WTC11 (cell line): ENCODE measurements at regions not wholly inside any gene's neighbourhood (a gene's known extent, or its start where the extent isn't known, plus 50 kb on each side); places are given as distances from the start of the nearest gene placed in this dataset.

Experiments
- ATAC-seq: fragments of 200-7000 bp; cut with Tn5 transposase; 2 replicates; pipeline ENCODE4 v1.10.0; 2021; ENCODE audit warnings: mild to moderate bottlenecking, moderate library complexity
- CTCF ChIA-PET: fragments of 300-600 bp; sonication (Branson Sonifier 250); formaldehyde crosslinking; loops from one replicate; lab custom pipeline; 2021; ENCODE audit warnings: antibody characterized with exemption; lab: Charles Lee
- POLR2A ChIA-PET: fragments of 350-600 bp; sonication (Branson Sonifier 250); formaldehyde crosslinking; loops from one replicate; lab custom pipeline; 2021; ENCODE audit warnings: antibody characterized with exemption; lab: Charles Lee
- DNase-seq: peaks from one replicate; pipeline ENCODE4 v3.0.0; 2021; ENCODE audit warnings: low spot score
- H3K27ac Mint-ChIP-seq: 2 replicates; pipeline ENCODE4 v1.8.0; 2021; ENCODE audit warnings: mixed read lengths
- H3K27me3 Mint-ChIP-seq: 2 replicates; pipeline ENCODE4 v1.8.0; 2021; ENCODE audit warnings: low read depth, mild to moderate bottlenecking, moderate library complexity, mixed read lengths
- H3K36me3 Mint-ChIP-seq: 2 replicates; pipeline ENCODE4 v1.8.0; 2021; ENCODE audit warnings: mixed read lengths
- H3K4me1 Mint-ChIP-seq: 2 replicates; pipeline ENCODE4 v1.8.0; 2022; ENCODE audit warnings: mixed read lengths
- H3K4me3 Mint-ChIP-seq: 2 replicates; pipeline ENCODE4 v1.8.0; 2021; ENCODE audit warnings: mild to moderate bottlenecking, moderate library complexity, mixed read lengths
- H3K9me3 Mint-ChIP-seq: 2 replicates; pipeline ENCODE4 v1.8.0; 2021; ENCODE audit warnings: mixed read lengths
- AFF4 ChIP-seq: sonication (generic); formaldehyde crosslinking; IDR thresholded peaks from 2 replicates; pipeline ENCODE4 v1.8.1; 2023; ENCODE audit warnings: mild to moderate bottlenecking, missing genetic modification reagents, borderline replicate concordance
- ARID4B ChIP-seq: sonication (generic); formaldehyde crosslinking; IDR thresholded peaks from 2 replicates; pipeline ENCODE4 v1.8.0; 2023; ENCODE audit warnings: missing genetic modification reagents, mild to moderate bottlenecking, borderline replicate concordance
- CTCF ChIP-seq: fragments of 200-600 bp; IDR thresholded peaks from 2 replicates; pipeline ENCODE4 v1.8.0; 2022; ENCODE audit warnings: antibody characterized with exemption
- EMX1 ChIP-seq: fragments of 250-450 bp; sonication (Bioruptor Pico); IDR thresholded peaks from 2 replicates; pipeline ENCODE4 v1.8.0; 2021; ENCODE audit warnings: mild to moderate bottlenecking
- FOXK1 ChIP-seq: sonication (generic); formaldehyde crosslinking; IDR thresholded peaks from 2 replicates; pipeline ENCODE4 v1.8.0; 2022; ENCODE audit warnings: mild to moderate bottlenecking, moderate library complexity, missing genetic modification reagents
- FOXP1 ChIP-seq: sonication (generic); formaldehyde crosslinking; IDR thresholded peaks from 2 replicates; pipeline ENCODE4 v1.8.0; 2022; ENCODE audit warnings: missing genetic modification reagents, mild to moderate bottlenecking, moderate library complexity, borderline replicate concordance
- HMGA2 ChIP-seq: fragments of 250-450 bp; sonication (Bioruptor Pico); IDR thresholded peaks from 2 replicates; pipeline ENCODE4 v1.4.0; 2021; ENCODE audit warnings: mild to moderate bottlenecking, moderate library complexity
- IRF2 ChIP-seq: sonication (generic); formaldehyde crosslinking; IDR thresholded peaks from 2 replicates; pipeline ENCODE4 v1.8.0; 2022; ENCODE audit warnings: low read depth, missing genetic modification reagents, borderline replicate concordance
- JAZF1 ChIP-seq: fragments of 250-450 bp; sonication (Bioruptor Pico); IDR thresholded peaks from 2 replicates; pipeline ENCODE4 v1.9.0; 2021; ENCODE audit warnings: moderate library complexity, mild to moderate bottlenecking, inconsistent platforms
- MAX ChIP-seq: sonication (generic); formaldehyde crosslinking; IDR thresholded peaks from 2 replicates; pipeline ENCODE4 v1.8.0; 2022; ENCODE audit warnings: mild to moderate bottlenecking, missing genetic modification reagents
- MXD4 ChIP-seq: fragments of 250-450 bp; sonication (Bioruptor Pico); IDR thresholded peaks from 2 replicates; pipeline ENCODE4 v1.8.0; 2021; ENCODE audit warnings: mild to moderate bottlenecking, moderate library complexity, borderline replicate concordance
- NFATC4 ChIP-seq: fragments of 250-450 bp; sonication (Bioruptor Pico); IDR thresholded peaks from 2 replicates; pipeline ENCODE4 v1.9.0; 2021; ENCODE audit warnings: mild to moderate bottlenecking
- PRRX2 ChIP-seq: fragments of 250-450 bp; sonication (Bioruptor Pico); IDR thresholded peaks from 2 replicates; pipeline ENCODE4 v1.8.0; 2021; ENCODE audit warnings: mild to moderate bottlenecking
- SP1 ChIP-seq: sonication (generic); formaldehyde crosslinking; conservative IDR thresholded peaks from 2 replicates; pipeline ENCODE4 v1.8.1; 2022; ENCODE audit warnings: missing genetic modification reagents
- USF2 ChIP-seq: sonication (generic); formaldehyde crosslinking; IDR thresholded peaks from 2 replicates; pipeline ENCODE4 v1.8.1; 2023; ENCODE audit warnings: mild to moderate bottlenecking, missing genetic modification reagents, moderate library complexity
- ZNF232 ChIP-seq: sonication (generic); formaldehyde crosslinking; IDR thresholded peaks from 2 replicates; pipeline ENCODE4 v1.8.0; 2022; ENCODE audit warnings: mild to moderate bottlenecking, missing genetic modification reagents
- ZNF263 ChIP-seq: sonication (generic); formaldehyde crosslinking; IDR thresholded peaks from 2 replicates; pipeline ENCODE4 v1.8.1; 2022; ENCODE audit warnings: low read depth, mild to moderate bottlenecking, moderate library complexity, missing genetic modification reagents
- TF ChIP-seq, protein P1 (sequence below): sonication (generic); formaldehyde crosslinking; IDR thresholded peaks from 2 replicates; pipeline ENCODE4 v1.8.0; 2023; ENCODE audit warnings: mild to moderate bottlenecking, missing genetic modification reagents

DNA sequence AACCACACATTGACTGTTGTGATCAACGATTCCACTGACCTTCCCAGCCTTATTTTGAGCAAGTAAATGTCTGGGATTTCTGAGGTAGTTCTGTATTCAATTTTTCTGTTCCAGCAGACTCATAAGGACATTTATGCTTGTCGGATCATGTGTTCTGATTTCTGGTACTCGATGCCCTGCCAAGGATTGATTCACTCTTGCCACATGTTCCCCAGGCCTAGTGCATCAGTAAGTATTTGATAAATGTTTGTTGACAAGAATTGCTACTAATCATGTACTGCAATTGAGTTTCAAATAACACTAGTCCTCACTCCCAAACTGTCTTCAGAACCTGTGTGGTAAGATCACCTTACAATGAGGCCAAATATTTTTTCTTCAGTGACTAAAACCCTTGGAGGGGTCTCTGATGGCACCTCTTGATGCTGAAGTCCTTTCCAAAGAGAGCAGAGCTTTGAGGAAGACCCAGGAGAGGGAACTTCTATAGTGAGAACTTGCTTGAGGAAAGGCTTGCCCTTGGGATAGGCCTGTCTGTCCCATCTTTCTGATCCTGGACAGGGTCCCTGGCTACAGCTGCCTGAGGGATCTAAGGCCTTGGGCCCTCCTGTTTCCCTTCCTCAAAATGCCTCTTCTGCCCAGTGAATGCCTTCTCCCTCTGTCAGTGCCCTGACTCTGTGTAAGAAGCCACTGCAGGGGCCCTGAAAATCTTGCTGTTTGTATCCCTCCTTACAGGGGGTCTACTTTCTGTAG is 115.8 kb upstream of the FAM78B start:
- Mint-ChIP-seq H3K27ac (no peak overlapping the region), H3K36me3 (no peaks in the 10 kb centered on the region), H3K9me3 (peaks cover 7% of the 10 kb centered on the region), H3K4me3 (no peak overlapping the region), H3K4me1 (no peaks in the 10 kb centered on the region), H3K27me3 (no peaks in the 10 kb centered on the region; the same call in 1 of the 2 replicates)
- DNase-seq (no peak), ATAC-seq (no peak)
- POLR2A ChIA-PET = no interaction called here
- CTCF ChIA-PET = no interaction called here
- TF ChIP-seq NFATC4 (CRISPR knock-in tag) (no peak), IRF2 (CRISPR knock-in tag) (no peak), SP1 (CRISPR knock-in tag) (no peak), JAZF1 (CRISPR knock-in tag) (no peak), PRRX2 (CRISPR knock-in tag) (no peak), ZNF263 (CRISPR knock-in tag) (no peak), AFF4 (CRISPR knock-in tag) (no peak), USF2 (CRISPR knock-in tag) (no peak), EMX1 (CRISPR knock-in tag) (no peak), ZNF232 (CRISPR knock-in tag) (no peak), MXD4 (CRISPR knock-in tag) (no peak), FOXP1 (CRISPR knock-in tag) (no peak), FOXK1 (CRISPR knock-in tag) (no peak), HMGA2 (CRISPR knock-in tag) (no peak), MAX (CRISPR knock-in tag) (no peak), ARID4B (CRISPR knock-in tag) (no peak), CTCF (no peak)
- TF ChIP-seq, protein P1, sequence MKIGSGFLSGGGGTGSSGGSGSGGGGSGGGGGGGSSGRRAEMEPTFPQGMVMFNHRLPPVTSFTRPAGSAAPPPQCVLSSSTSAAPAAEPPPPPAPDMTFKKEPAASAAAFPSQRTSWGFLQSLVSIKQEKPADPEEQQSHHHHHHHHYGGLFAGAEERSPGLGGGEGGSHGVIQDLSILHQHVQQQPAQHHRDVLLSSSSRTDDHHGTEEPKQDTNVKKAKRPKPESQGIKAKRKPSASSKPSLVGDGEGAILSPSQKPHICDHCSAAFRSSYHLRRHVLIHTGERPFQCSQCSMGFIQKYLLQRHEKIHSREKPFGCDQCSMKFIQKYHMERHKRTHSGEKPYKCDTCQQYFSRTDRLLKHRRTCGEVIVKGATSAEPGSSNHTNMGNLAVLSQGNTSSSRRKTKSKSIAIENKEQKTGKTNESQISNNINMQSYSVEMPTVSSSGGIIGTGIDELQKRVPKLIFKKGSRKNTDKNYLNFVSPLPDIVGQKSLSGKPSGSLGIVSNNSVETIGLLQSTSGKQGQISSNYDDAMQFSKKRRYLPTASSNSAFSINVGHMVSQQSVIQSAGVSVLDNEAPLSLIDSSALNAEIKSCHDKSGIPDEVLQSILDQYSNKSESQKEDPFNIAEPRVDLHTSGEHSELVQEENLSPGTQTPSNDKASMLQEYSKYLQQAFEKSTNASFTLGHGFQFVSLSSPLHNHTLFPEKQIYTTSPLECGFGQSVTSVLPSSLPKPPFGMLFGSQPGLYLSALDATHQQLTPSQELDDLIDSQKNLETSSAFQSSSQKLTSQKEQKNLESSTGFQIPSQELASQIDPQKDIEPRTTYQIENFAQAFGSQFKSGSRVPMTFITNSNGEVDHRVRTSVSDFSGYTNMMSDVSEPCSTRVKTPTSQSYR (CRISPR knock-in tag) = no peak
